GM18511 (cell line): ENCODE measurements at regions not wholly inside any gene's neighbourhood (a gene's known extent, or its start where the extent isn't known, plus 50 kb on each side); places are given as distances from the start of the nearest gene placed in this dataset.

Experiments
- ATAC-seq: cut with Tn5 transposase; IDR thresholded peaks from one replicate; pipeline ENCODE4 v1.9.1; 2021; ENCODE audit warnings: mild to moderate bottlenecking, moderate library complexity; ENCODE audit not compliant: unreplicated experiment

GRCh38 chr5:125750147-125750860, 672.9 kb upstream of the GRAMD2B start:
- ATAC-seq = no peak

- ATAC-seq = no peak
Observed at GRCh38 chr5:125750861-125751186, 672.4 kb upstream of the GRAMD2B start.

GRCh38 chr5:125756456-125756855, 666.8 kb upstream of the GRAMD2B start:
- no peak for ATAC-seq

- ATAC-seq = no peak
Observed at GRCh38 chr5:125766706-125767105, 656.5 kb upstream of the GRAMD2B start.

- ATAC-seq = no peak
Observed at GRCh38 chr5:125775896-125776295, 647.3 kb upstream of the GRAMD2B start.

- ATAC-seq = no peak
Observed at GRCh38 chr5:125776656-125777139, 646.5 kb upstream of the GRAMD2B start.

GRCh38 chr5:125778791-125779190, 644.4 kb upstream of the GRAMD2B start:
- ATAC-seq = no peak

- ATAC-seq = no peak
Observed at GRCh38 chr5:125785407-125785806, 637.8 kb upstream of the GRAMD2B start.

GRCh38 chr5:125786021-125786420, 637.2 kb upstream of the GRAMD2B start:
- ATAC-seq = no peak

GRCh38 chr5:125793470-125793869, 629.7 kb upstream of the GRAMD2B start:
- ATAC-seq = no peak

- no peak for ATAC-seq
Observed at GRCh38 chr5:125794922-125795321, 628.3 kb upstream of the GRAMD2B start.

- no peak for ATAC-seq
Observed at GRCh38 chr5:125798307-125798706, 624.9 kb upstream of the GRAMD2B start.

- ATAC-seq = no peak
Observed at GRCh38 chr5:125812651-125813050, 610.6 kb upstream of the GRAMD2B start.

GRCh38 chr5:125813221-125813974, 609.8 kb upstream of the GRAMD2B start:
- no peak for ATAC-seq

- no peak for ATAC-seq
Observed at GRCh38 chr5:125814119-125814518, 609.1 kb upstream of the GRAMD2B start.

- no peak for ATAC-seq
Observed at GRCh38 chr5:125823572-125823971, 599.6 kb upstream of the GRAMD2B start.

- ATAC-seq = no peak
Observed at GRCh38 chr5:125826214-125826613, 597.0 kb upstream of the GRAMD2B start.

GRCh38 chr5:125829349-125829748, 593.9 kb upstream of the GRAMD2B start:
- peak; percentile 100 for ATAC-seq

GRCh38 chr5:125833398-125833797, 589.8 kb upstream of the GRAMD2B start:
- ATAC-seq = no peak

GRCh38 chr5:125834438-125835115, 588.6 kb upstream of the GRAMD2B start:
- no peak for ATAC-seq

- peak; percentile 92 for ATAC-seq
Observed at GRCh38 chr5:125835293-125836172, 587.7 kb upstream of the GRAMD2B start.
